NCI-H1092 treated with DMSO at 0.1 percent for 48 hours (cell line): ENCODE measurements at regions not wholly inside any gene's neighbourhood (a gene's known extent, or its start where the extent isn't known, plus 50 kb on each side); places are given as distances from the start of the nearest gene placed in this dataset.

Source experiments
- DNase-seq: peaks from one replicate; lab custom pipeline; 2025; lab: John Stamatoyannopoulos, UW

DNA sequence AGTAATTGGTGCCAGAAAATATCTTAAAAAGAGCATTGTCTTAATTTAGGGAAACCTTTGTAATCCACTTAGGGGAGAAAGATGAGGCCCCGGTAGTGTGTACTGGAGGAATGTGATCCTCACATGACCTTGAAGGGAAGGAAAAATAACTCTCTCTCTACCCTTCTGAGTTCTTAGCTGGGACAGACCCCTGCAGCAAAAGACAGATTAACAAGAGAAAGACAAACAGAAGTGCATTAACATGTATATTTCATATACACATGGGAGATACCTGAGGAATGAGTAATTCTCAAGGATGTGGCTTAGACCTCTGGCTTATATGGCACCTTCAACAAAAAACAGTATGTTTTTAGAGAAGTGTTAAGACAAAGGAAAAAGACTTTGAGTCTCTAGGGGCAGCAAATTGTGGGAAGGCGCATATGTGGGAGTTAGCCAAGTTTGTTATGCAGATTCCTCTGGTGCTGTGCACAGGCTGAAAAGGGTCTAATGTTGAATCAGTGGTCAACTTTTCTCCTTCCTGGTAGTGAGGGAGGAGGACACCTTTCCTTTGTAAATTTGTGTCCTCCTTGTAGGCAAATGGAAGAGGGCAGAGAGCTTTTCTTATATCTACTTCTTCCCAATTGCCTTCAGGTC, 138.8 kb downstream of the LRRC70 start:
- DNase-seq: no peak

DNA sequence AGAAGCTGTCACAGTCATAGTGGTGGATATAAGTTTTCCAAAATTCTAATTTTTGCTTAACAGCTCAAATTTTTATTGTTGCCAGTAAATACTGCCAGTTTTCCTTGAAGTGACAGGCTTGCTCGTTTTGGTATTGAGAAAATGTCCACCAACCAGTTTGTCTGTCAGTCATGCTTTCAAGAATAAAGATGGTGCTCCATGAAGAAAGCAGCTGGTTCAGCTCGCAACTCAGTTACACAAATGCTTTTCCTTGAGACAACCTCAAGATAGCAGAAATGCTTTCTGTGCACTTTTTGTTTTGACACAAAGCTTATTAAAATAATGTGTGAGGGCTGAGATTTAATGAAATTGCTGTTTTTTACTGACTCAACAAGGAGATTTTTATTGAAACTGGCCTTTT, 135.7 kb downstream of the LRRC70 start:
- DNase-seq: no peak

DNA sequence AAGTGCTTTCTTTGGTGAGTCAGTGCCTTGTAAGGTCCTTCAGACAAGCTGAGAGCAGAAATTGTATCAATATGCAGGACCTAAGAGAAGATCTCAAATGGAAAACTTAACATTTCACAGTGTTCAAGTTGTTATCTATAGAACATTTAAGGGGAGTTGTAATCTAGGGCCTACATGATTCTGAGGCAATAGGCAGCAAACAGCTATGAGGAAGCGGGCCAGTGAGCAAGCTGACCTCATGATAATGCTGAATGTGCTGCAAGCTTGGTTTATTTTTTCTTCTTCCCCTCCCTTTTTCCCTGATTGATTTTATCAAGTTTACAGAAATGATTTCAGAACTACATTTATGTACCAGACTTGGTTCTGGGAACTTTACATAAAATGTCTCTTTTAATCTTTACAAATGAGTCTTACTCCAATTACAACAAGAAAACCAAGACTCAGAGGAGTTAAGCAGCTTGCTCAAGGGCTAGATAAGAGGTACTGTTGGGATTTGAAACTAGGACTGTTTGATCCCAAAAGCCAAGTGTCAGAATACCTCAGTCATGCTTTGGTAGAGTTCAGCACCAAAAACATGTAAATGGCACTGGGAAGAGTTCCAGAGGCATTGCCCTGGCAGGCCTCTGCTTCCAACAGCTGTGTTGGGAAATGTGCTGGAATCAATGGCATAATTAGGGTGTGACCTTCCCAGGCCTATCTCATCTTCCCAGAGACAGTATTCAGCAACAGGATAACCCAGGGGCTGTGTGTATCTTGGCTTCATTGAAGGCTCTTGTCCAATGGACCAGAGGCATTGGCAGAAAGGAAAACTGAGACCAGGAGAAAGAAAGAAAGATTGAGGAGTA, 130.1 kb downstream of the LRRC70 start:
- no peak for DNase-seq

DNA sequence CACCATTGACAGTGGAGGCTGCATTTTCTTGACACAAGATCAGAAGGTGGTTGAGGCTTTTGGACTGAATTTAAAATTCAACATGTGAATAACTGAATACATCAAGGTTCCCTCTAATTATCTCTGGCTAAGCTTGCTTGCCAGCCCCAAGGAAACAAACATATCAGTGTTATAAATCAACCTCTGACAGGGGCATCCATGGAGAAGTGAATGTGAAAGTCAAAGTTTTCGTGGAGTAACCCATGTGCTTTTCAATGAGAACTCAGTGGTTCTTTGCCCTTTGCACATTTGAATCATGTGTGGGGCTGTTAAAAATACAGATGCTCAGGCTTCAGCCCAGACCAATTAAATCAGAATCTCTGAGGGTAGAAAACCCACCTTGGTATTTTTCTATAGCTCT, 128.9 kb downstream of the LRRC70 start:
- DNase-seq: no peak

DNA sequence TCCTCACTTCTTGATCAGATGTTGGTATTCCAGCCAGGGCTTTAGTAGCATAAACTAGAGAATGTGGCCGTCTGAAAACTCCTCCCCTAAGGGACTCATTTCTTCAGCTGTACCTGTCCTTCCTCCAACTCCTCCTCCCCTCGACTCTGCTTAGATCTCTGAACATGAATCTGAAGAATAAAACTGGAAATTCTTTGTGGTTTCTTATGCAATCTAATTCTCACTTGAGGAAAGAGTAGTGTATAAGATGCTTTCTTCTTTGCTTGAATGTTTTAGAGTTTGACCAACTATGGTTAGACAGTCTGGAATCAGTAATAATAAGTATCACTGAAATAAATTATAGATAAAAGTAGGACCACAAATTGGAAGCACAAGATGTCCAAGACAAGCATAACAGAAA, 128.5 kb downstream of the LRRC70 start:
- no peak for DNase-seq

DNA sequence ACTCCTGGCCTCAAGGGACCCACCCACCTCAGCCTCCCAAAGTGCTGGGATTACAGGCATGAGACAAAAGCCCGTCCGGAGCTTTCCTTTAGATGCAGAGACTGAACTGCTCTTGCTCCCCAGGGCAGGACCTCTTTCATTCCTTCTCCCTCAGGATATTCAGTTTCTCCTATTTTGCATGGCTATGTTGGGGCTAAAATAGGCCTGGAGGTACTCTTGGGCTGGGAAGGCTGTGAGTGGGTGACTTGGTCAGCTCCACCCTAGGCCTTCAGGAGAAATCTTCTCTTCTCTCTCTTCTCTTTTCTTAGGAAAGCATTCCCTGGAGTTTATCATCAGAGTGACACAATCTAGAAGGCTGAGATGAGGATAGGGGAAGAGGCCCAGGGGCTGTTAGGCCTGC, 126.4 kb downstream of the LRRC70 start:
- no peak for DNase-seq

DNA sequence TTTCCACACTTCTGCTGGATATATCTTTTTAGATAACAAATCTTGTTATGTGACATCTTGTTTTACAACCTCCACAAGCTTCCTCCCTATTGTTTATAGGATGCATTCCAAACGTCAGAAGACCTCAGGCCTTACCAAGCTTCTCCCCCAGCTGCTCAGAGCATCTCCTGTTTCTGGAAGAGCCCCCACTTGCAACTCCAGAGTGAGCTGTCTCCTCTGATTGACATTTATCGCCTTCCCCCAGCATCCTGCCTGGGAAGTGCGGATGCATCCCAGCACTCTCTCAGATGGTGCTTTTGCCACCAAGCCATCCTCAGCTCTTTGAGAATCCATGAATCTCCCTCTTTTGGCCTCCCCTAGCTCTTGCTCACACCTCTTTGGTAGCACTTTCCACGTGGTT, 123.5 kb downstream of the LRRC70 start:
- DNase-seq: no peak

DNA sequence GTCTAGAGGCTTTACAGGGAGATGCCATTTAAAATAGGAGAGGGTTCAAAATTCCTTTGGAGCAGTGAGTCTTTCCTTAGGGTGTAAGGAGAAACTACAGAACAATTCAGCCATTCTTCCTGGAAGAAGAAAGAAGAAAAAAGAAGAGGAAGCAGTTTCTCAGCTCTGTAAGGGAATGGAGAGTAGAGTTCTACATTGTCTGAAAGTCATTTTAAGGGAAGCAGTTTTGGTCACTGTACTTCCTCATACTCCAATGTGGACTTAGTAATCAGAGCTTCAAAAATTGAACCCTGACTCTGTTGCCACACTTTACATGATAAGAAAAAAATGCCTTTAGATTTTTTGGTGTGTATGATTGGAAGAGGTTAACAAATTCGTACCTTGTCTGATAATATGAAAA, 122.4 kb downstream of the LRRC70 start:
- DNase-seq: no peak

DNA sequence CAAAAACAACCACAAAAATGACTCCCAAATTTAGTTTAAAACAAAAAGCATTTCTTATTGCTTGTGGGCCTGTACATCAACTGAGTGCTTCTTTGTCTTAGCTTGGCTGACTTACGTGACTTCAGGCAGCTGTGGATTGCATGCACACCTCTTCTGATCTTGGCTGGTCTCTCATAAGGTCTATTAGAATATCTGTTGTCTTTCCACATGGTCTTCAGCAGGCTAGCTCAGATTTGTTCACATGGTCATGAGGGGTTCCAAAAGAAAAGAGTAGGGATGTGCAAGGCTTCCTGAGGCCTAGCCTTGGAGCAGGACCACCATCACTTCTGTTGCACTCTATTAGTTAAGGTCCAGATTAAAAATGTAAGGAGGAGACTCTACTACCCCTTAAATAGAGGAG, 120.1 kb downstream of the LRRC70 start:
- DNase-seq: no peak

DNA sequence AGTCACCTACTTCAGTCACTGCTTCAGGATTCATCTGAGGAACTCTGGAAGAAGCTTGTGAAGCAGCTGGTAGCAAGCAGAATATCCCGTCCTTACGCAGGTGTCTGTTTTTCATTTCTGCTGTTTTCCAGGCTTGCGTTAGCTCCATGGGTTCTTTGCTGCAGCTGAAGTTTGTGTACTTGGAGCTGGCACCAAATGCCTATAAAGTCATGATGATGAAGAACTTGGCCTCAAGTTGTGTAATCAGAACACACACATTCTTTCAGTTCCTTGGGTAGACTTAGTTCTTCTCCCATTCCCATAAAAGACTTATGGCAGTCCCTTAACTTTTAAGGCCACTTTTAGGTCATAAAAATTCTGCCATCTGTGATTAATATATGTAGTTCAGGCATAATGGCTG, 116.7 kb downstream of the LRRC70 start:
- DNase-seq: no peak

DNA sequence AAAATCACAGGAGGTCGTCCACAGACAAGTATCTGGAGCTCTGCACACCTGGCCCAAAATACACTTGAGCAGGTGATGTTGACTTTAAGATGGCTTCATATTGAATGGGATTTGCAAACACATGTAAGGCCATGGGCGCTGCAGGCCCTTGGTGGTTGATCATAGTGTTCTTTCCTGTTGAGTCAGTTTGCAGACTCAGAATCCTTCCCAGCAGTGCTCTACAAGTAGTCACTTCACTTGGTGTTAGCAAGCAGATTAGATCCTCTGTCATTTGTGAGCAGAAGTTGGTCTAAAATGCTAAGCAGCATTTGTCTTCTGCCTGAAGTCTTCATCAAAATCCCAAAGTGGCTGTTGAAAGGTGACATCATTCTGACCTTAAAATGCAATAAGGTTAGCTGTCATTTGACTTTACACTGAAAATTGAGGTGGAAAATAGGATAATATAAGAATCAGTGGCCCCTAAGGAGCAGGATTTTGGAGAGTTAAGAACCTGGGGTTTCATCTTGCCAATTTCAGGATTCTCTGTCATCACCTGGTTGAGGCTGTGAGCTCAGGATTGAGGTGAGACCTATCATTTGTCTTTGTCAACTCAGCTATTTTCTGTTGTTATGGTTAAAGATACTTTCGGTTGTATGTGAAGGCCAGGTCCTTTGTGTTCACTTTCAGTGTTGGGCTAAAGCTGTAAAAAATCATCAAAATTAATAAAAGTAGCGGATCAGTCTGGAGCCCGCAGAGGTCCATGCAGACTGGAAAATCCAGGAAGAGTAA, 114.5 kb downstream of the LRRC70 start:
- DNase-seq: no peak

DNA sequence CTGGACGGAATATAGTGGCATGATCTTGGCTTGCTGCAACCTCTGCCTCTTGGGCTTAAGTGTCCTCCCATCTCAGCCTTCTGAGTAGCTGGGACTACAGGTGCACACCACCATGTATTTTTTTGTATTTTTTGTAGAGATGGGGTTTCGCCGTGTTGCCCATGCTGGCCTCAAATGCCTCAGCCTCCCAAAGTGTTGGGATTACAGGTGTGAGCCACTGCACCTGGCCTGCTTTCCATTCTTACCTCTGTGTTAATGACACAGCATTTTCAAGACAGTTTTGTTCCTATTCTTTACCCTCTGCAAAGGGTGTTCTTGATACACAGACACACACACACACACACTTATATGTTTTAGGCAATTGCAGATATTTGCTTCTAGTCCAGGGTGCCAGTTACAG, 113.3 kb downstream of the LRRC70 start:
- no peak for DNase-seq

DNA sequence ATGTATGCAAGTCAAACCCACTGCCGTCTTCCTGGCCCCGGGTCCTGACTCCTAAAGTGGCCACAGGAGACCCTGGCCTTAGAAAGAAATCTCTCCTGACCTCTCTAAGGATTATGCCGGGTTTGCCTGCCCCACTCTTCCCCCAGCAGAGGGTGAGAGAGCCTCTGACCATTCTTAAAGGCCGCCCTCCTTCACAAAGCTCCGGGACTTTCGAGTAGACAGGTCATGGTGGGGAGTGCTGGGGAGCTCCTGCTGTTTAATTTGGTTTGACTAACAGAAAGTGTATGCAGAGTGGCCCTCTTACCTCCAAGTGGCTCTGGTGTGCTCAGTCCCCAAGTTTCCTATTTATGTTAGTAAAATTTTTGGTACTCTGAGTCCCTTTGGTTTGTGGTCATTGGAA, 111.8 kb downstream of the LRRC70 start:
- no peak for DNase-seq

DNA sequence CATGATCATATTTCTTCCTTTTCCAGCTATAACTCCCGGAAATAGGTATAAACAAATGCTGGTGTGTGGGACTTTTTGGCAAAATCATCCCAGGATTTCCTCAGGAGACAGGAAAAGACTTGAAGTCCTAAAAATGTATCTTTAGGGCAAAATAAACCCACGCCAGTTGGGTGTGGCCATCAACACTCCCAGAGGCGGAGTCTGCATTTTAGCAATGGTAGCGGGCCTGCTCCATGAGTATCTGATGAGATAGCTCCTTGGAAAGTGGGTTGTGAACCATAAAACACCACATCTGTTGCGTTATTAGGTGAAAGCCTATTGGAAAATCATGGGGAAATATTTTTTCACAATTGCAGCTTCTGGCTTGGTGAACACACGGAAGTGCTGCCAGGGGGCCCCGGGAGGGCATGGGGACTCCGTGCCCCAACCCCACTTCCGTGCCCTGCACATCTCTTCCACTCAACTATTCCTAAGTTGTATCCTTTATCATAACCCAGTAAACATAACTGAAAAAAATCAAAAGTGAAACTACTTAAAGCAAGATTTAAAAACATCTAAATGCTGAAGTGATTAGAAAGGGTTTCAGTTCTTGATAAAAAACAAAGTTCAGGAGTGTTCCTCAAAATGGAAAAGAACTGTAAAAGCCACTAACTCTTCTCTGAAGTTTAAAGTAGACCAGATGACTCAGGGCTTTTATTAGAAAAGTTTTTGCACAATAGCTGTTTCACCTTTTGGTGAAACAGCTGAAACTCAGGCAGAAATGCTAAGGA, 111.2 kb downstream of the LRRC70 start:
- DNase-seq: no peak

DNA sequence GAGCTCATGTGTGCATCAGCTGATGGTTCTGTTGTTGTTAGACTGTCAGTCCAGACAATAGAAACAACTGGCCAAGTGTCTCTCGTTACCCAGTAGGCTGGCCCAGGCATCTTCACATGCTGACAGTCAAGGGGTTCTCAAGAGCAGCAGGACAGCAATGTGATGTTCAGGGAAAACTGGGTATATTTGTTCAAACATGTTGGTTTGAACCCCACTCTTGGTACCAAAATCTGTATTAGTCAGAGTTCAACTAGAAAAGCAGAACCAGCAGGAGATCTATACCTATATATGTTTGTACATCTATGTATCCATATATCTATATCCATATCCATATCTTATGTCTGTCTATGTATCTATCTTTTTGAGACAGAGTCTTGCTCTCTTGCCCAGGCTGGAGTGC, 108.1 kb downstream of the LRRC70 start:
- DNase-seq: no peak

DNA sequence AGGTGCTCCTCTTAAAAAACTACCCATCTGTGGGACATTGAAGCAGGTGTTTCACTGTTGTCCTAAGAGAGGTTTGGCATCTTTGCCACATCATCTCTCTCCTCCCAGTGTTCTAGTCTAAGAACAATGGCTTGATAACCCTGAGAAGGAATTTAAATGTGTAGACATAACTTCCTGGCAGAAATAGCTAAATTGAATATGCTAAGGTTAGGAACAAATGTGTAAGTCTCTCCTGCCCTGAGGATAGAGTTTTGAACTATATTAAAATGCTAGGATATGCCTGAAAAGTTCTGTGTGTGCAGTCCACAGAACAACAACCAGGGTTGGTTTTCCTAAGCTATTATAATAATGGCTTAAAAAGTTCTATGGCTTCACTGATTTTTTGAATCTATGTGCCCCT, 106.6 kb downstream of the LRRC70 start:
- no peak for DNase-seq

DNA sequence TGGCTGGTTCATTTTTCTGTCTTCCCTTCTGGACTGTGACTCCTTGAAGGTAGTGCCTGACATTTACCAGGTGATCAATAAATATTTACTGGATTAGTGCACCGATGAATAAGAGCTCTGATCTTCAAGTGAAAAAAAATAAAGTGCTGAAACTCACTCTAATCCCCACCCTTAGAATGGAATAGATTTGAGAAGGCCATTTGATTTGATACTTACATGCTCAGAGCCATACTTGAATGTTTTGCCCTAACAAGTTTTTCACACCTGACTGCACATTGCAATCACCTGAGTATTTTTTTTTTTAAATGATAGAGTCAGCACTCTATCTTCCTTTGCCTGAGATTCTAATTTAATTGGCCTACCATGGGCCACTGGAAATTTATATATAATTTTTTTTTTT, 105.7 kb downstream of the LRRC70 start:
- no peak for DNase-seq

DNA sequence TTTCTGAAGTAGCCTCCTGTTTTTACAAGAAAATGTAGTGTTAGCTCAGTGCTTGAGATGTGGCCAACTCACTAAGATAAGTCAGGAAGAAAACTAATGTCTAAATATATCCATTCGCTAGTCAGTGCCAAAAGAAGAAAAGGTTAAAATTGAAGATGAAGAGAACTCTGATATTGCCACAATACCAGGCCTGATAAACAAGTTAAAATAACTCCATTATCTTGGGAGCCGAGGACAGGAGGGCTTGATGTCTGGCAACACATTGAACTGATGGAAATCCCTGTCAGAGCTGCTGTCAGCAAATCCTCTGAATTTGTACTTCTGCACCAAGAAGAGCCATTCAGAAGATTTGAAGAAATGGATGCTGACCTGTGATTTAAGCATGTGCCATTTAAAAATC, 103.4 kb downstream of the LRRC70 start:
- DNase-seq: no peak

DNA sequence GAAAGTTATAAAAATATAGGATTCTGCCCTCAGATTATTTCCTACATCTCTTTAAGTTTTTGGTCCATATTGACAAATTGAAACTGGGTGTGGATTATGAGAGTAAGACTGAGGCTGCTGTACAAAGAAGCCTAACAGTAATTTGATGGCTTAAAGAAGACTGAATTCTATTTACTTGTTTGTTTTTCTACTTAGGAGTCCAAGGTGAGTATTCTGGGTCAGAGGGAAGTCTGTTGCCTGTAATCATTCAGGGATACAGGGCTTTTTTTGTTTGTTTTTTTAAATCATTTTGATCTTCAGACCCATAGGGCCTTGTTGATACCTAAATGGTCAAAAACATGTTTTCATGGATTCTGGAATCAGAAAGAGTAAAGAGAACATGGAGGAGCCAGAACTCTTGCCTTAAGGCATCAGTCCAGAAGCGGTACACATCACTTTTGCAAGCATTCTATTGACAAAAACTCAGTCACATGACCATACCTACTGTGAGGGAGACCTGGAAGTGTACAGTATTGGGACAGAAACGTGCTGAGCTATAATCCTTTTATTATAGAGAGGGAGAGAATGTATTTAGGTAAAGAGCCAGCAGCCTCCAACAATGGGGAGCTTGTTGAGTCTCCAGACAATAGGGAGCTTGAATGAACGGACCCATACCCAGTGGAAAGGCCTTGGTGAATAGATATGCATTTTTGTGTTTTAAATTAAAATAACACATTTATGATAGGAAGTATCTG, 102.7 kb downstream of the LRRC70 start:
- DNase-seq: no peak

DNA sequence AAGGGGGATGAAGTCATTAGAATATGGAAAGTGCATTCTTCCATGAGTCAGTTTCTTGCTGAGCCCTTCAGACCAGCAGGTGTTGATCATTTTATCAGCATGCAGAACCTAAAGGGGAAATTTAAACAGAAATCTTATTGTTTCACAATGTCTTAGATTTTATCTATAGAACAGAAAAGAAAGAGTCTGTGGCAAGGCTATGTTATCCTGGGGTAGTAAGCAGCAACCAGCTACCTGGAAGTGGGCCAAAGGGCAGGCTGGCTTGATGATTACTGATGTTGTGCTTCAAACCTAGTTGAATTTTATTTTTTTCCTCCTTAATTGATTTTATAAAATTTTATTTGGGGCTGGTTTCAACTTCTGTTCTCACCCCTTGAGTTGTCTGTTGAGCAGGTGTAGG, 101.5 kb downstream of the LRRC70 start:
- no peak for DNase-seq
